OCI-LY7 (cell line): ENCODE measurements at regions not wholly inside any gene's neighbourhood (a gene's known extent, or its start where the extent isn't known, plus 50 kb on each side); places are given as distances from the start of the nearest gene placed in this dataset.

Experiments
- EZH2phosphoT487 ChIP-seq: fragments of 200-600 bp; sonication (generic); IDR thresholded peaks from 2 replicates; pipeline ENCODE4 v1.6.1; 2018; ENCODE audit warnings: low read depth, borderline replicate concordance, mild to moderate bottlenecking, mixed run types, antibody characterized with exemption, low read length, moderate library complexity, mixed read lengths
- TF ChIP-seq, protein P1 (sequence below): fragments of 200-600 bp; sonication (generic); conservative IDR thresholded peaks from 2 replicates; pipeline ENCODE4 v1.5.1; 2014; ENCODE audit warnings: mild to moderate bottlenecking, antibody characterized with exemption, low read length, moderate library complexity, mixed read lengths

DNA sequence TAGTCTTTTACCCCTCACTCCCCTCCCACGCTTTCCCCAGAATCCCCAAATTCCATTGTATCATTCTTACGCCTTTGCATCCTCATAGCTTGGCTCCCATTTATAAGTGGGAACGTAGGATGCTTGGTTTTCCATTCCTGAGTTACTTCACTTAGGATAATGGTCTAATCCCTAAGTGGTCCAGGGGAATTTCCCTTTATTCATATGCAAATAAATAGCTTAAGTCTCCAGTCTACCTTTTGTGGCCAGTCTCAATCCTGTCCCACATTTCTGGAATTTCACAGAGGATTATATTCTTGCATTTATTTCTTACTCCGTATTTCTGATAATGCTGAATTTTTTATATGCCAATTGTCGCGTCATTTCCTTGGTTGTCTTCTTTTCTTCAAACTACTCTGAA, 245.6 kb upstream of the DAB2 start:
- TF ChIP-seq, protein P1, sequence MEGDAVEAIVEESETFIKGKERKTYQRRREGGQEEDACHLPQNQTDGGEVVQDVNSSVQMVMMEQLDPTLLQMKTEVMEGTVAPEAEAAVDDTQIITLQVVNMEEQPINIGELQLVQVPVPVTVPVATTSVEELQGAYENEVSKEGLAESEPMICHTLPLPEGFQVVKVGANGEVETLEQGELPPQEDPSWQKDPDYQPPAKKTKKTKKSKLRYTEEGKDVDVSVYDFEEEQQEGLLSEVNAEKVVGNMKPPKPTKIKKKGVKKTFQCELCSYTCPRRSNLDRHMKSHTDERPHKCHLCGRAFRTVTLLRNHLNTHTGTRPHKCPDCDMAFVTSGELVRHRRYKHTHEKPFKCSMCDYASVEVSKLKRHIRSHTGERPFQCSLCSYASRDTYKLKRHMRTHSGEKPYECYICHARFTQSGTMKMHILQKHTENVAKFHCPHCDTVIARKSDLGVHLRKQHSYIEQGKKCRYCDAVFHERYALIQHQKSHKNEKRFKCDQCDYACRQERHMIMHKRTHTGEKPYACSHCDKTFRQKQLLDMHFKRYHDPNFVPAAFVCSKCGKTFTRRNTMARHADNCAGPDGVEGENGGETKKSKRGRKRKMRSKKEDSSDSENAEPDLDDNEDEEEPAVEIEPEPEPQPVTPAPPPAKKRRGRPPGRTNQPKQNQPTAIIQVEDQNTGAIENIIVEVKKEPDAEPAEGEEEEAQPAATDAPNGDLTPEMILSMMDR: no peak
- TF ChIP-seq EZH2phosphoT487: no peak
